ENCODE measurements at regions not wholly inside any gene's neighbourhood (a gene's known extent, or its start where the extent isn't known, plus 50 kb on each side); places are given as distances from the start of the nearest gene placed in this dataset.

DNA sequence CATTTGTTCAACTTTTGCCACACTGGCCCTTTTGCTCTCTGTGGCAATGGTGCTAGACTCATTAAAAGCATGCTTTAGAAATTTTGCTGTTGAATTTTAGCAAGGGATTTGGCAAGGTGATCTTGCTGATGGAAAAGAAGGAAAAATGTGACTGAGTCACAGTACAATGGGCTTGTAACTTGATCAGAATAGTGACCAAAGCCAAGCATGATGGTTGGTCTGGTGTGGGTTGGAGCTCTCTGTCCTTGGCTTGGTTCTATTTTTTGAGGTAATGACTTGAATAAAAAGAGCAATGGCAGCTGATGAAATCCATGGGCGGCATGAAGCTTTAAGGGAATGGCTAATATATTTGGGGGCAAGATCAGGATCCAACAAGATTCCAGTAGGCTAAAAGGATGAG is 114.4 kb upstream of the ZNF366 start:
- Histone ChIP-seq H3K36me3 (ENCODE audit: insufficient read depth) (no peaks in the 10 kb centered on the region), H3K27ac (ENCODE audit: low read depth) (no peak overlapping the region), H3K27me3 (ENCODE audit: insufficient read depth) (no peaks in the 10 kb centered on the region), H4K20me1 (replicated peaks; ENCODE audit: insufficient read depth) (no peaks in the 10 kb centered on the region), H3K9me2 (ENCODE audit: insufficient read depth) (peaks cover 9% of the 10 kb centered on the region), H3F3A (replicated peaks; ENCODE audit: low read depth) (no peaks in the 10 kb centered on the region), H3K4me1 (ENCODE audit: insufficient read depth) (peaks cover 6% of the 10 kb centered on the region), H3K4me2 (no peak overlapping the region), H2AFZ (no peak overlapping the region), H3K79me2 (replicated peaks; ENCODE audit: insufficient read depth) (no peaks in the 10 kb centered on the region), H3K4me3 (no peak overlapping the region)
- no peak for ATAC-seq
- TF ChIP-seq JUNB (IDR thresholded peaks at IDR 0.05; ENCODE audit: unreplicated experiment), result no peak
- no peak for TF ChIP-seq EZH2phosphoT487 (IDR thresholded peaks at IDR 0.05; ENCODE audit: unreplicated experiment)
- no peak for TF ChIP-seq EZH2 (IDR thresholded peaks at IDR 0.05; ENCODE audit: low read depth, unreplicated experiment)
- TF ChIP-seq, protein P1, sequence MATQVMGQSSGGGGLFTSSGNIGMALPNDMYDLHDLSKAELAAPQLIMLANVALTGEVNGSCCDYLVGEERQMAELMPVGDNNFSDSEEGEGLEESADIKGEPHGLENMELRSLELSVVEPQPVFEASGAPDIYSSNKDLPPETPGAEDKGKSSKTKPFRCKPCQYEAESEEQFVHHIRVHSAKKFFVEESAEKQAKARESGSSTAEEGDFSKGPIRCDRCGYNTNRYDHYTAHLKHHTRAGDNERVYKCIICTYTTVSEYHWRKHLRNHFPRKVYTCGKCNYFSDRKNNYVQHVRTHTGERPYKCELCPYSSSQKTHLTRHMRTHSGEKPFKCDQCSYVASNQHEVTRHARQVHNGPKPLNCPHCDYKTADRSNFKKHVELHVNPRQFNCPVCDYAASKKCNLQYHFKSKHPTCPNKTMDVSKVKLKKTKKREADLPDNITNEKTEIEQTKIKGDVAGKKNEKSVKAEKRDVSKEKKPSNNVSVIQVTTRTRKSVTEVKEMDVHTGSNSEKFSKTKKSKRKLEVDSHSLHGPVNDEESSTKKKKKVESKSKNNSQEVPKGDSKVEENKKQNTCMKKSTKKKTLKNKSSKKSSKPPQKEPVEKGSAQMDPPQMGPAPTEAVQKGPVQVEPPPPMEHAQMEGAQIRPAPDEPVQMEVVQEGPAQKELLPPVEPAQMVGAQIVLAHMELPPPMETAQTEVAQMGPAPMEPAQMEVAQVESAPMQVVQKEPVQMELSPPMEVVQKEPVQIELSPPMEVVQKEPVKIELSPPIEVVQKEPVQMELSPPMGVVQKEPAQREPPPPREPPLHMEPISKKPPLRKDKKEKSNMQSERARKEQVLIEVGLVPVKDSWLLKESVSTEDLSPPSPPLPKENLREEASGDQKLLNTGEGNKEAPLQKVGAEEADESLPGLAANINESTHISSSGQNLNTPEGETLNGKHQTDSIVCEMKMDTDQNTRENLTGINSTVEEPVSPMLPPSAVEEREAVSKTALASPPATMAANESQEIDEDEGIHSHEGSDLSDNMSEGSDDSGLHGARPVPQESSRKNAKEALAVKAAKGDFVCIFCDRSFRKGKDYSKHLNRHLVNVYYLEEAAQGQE (IDR thresholded peaks at IDR 0.05; ENCODE audit: unreplicated experiment), result no peak
- no peak for TF ChIP-seq CREB1 (CRISPR knock-in tag; IDR thresholded peaks at IDR 0.05; ENCODE audit: low read depth)
- no peak for TF ChIP-seq ZNF331 (CRISPR knock-in tag; IDR thresholded peaks at IDR 0.05; ENCODE audit: low read depth)
- TF ChIP-seq, protein P2, sequence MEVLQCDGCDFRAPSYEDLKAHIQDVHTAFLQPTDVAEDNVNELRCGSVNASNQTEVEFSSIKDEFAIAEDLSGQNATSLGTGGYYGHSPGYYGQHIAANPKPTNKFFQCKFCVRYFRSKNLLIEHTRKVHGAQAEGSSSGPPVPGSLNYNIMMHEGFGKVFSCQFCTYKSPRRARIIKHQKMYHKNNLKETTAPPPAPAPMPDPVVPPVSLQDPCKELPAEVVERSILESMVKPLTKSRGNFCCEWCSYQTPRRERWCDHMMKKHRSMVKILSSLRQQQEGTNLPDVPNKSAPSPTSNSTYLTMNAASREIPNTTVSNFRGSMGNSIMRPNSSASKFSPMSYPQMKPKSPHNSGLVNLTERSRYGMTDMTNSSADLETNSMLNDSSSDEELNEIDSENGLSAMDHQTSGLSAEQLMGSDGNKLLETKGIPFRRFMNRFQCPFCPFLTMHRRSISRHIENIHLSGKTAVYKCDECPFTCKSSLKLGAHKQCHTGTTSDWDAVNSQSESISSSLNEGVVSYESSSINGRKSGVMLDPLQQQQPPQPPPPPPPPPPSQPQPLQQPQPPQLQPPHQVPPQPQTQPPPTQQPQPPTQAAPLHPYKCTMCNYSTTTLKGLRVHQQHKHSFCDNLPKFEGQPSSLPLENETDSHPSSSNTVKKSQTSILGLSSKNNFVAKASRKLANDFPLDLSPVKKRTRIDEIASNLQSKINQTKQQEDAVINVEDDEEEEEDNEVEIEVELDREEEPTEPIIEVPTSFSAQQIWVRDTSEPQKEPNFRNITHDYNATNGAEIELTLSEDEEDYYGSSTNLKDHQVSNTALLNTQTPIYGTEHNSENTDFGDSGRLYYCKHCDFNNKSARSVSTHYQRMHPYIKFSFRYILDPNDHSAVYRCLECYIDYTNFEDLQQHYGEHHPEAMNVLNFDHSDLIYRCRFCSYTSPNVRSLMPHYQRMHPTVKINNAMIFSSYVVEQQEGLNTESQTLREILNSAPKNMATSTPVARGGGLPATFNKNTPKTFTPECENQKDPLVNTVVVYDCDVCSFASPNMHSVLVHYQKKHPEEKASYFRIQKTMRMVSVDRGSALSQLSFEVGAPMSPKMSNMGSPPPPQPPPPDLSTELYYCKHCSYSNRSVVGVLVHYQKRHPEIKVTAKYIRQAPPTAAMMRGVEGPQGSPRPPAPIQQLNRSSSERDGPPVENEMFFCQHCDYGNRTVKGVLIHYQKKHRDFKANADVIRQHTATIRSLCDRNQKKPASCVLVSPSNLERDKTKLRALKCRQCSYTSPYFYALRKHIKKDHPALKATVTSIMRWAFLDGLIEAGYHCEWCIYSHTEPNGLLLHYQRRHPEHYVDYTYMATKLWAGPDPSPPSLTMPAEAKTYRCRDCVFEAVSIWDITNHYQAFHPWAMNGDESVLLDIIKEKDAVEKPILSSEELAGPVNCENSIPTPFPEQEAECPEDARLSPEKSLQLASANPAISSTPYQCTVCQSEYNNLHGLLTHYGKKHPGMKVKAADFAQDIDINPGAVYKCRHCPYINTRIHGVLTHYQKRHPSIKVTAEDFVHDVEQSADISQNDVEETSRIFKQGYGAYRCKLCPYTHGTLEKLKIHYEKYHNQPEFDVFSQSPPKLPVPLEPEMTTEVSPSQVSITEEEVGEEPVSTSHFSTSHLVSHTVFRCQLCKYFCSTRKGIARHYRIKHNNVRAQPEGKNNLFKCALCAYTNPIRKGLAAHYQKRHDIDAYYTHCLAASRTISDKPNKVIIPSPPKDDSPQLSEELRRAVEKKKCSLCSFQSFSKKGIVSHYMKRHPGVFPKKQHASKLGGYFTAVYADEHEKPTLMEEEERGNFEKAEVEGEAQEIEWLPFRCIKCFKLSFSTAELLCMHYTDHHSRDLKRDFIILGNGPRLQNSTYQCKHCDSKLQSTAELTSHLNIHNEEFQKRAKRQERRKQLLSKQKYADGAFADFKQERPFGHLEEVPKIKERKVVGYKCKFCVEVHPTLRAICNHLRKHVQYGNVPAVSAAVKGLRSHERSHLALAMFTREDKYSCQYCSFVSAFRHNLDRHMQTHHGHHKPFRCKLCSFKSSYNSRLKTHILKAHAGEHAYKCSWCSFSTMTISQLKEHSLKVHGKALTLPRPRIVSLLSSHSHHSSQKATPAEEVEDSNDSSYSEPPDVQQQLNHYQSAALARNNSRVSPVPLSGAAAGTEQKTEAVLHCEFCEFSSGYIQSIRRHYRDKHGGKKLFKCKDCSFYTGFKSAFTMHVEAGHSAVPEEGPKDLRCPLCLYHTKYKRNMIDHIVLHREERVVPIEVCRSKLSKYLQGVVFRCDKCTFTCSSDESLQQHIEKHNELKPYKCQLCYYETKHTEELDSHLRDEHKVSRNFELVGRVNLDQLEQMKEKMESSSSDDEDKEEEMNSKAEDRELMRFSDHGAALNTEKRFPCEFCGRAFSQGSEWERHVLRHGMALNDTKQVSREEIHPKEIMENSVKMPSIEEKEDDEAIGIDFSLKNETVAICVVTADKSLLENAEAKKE (CRISPR knock-in tag; IDR thresholded peaks at IDR 0.05), result no peak
- TF ChIP-seq POLR2AphosphoS5 (IDR thresholded peaks at IDR 0.05; ENCODE audit: low read depth), result no peak
- TF ChIP-seq STAT1 (IDR thresholded peaks at IDR 0.05; ENCODE audit: unreplicated experiment), result no peak
- TF ChIP-seq NANOG (IDR thresholded peaks at IDR 0.05; ENCODE audit: borderline replicate concordance), result no peak
- TF ChIP-seq ZNF114 (CRISPR knock-in tag; IDR thresholded peaks at IDR 0.05), result no peak
- TF ChIP-seq, protein P3, sequence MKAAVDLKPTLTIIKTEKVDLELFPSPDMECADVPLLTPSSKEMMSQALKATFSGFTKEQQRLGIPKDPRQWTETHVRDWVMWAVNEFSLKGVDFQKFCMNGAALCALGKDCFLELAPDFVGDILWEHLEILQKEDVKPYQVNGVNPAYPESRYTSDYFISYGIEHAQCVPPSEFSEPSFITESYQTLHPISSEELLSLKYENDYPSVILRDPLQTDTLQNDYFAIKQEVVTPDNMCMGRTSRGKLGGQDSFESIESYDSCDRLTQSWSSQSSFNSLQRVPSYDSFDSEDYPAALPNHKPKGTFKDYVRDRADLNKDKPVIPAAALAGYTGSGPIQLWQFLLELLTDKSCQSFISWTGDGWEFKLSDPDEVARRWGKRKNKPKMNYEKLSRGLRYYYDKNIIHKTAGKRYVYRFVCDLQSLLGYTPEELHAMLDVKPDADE (IDR thresholded peaks at IDR 0.05), result no peak
- peaks cover 21% of the 10 kb centered on the region for H3K4me1 Mint-ChIP-seq
- no peak overlapping the region for H3K27ac Mint-ChIP-seq
- H3K36me3 Mint-ChIP-seq (ENCODE audit: low read depth), result no peaks in the 10 kb centered on the region
- peaks cover 7% of the 10 kb centered on the region for H3K27me3 Mint-ChIP-seq (ENCODE audit: insufficient read depth, low read depth, poor library complexity)
- no peak for DNase-seq (ENCODE audit: low spot score)
- no peaks in the 10 kb centered on the region for H3K9me3 Mint-ChIP-seq
- H3K4me3 Mint-ChIP-seq, result no peak overlapping the region
